Upper lobe of left lung (tissue), 4 donors: ENCODE measurements at regions not wholly inside any gene's neighbourhood (a gene's known extent, or its start where the extent isn't known, plus 50 kb on each side); places are given as distances from the start of the nearest gene placed in this dataset.

Experiments
- CTCF ChIP-seq, 6 experiments: fragments of 450-650 bp in 4 of 6; fragments of 200-600 bp in 2 of 6; sonication (generic) in 2 of 6; IDR thresholded peaks; one replicate each; pipeline ENCODE4 v1.5.1; 2016 to 2019; ENCODE audit warnings: antibody characterized with exemption in 6 of 6
- POLR2A ChIP-seq, 4 donors: fragments of 450-650 bp; IDR thresholded peaks; one replicate each; pipeline ENCODE4 v1.5.1; 2016 to 2017; ENCODE audit warnings: antibody characterized with exemption in 4 of 4, mild to moderate bottlenecking in 2 of 4
- POLR2AphosphoS5 ChIP-seq, 2 donors: sonication (generic); formaldehyde crosslinking; IDR thresholded peaks; one replicate each; pipeline ENCODE4 v1.5.1; 2017; ENCODE audit warnings: antibody characterized with exemption in 2 of 2

GRCh38 chr6:12426121-12426520 is 136.0 kb downstream of the EDN1 start:
- TF ChIP-seq CTCF (IDR thresholded peaks at IDR 0.05) (no peak), POLR2A (IDR thresholded peaks at IDR 0.05) (no peak), POLR2AphosphoS5 (IDR thresholded peaks at IDR 0.05) (no peak)
